Neural progenitor cell (in vitro differentiated cells): ENCODE measurements at regions not wholly inside any gene's neighbourhood (a gene's known extent, or its start where the extent isn't known, plus 50 kb on each side); places are given as distances from the start of the nearest gene placed in this dataset.

Source experiments
- DNase-seq: peaks from one replicate; pipeline ENCODE4 v3.0.0-alpha.2; 2016; ENCODE audit warnings: low spot score
- H2AFZ ChIP-seq: fragments of 200-600 bp; sonication (generic); replicated peaks from 2 replicates; pipeline ENCODE4 v1.6.1; 2016; ENCODE audit warnings: antibody characterized with exemption
- H3F3A ChIP-seq: fragments of 200-600 bp; sonication (generic); 2 replicates; pipeline ENCODE4 v1.6.1; 2016; ENCODE audit warnings: antibody characterized with exemption, low read depth
- H3K27ac ChIP-seq: fragments of 200-600 bp; sonication (generic); 2 replicates; pipeline ENCODE4 v1.5.1; 2016; ENCODE audit warnings: mild to moderate bottlenecking
- H3K27me3 ChIP-seq: fragments of 200-600 bp; sonication (generic); 2 replicates; pipeline ENCODE4 v1.6.1; 2016; ENCODE audit warnings: mild to moderate bottlenecking, moderate library complexity
- H3K36me3 ChIP-seq: fragments of 200-600 bp; sonication (generic); 2 replicates; pipeline ENCODE4 v1.5.1; 2016
- H3K4me1 ChIP-seq: fragments of 200-600 bp; sonication (generic); 2 replicates; pipeline ENCODE4 v1.6.1; 2016; ENCODE audit warnings: mixed run types
- H3K4me2 ChIP-seq: fragments of 200-600 bp; sonication (generic); 2 replicates; pipeline ENCODE4 v1.6.1; 2016
- H3K4me3 ChIP-seq: fragments of 200-600 bp; sonication (generic); 2 replicates; pipeline ENCODE4 v1.5.1; 2016
- H3K79me2 ChIP-seq: fragments of 200-600 bp; sonication (generic); 2 replicates; pipeline ENCODE4 v1.6.1; 2016; ENCODE audit warnings: low read depth
- H3K9ac ChIP-seq: fragments of 200-600 bp; sonication (generic); 2 replicates; pipeline ENCODE4 v1.6.1; 2016
- H3K9me3 ChIP-seq: fragments of 200-600 bp; sonication (generic); 2 replicates; pipeline ENCODE4 v1.5.1; 2016; ENCODE audit warnings: low read depth
- H4K20me1 ChIP-seq: fragments of 200-600 bp; sonication (generic); 2 replicates; pipeline ENCODE4 v1.6.1; 2016; ENCODE audit warnings: low read depth
- H3K27ac Mint-ChIP-seq: 3 replicates; pipeline ENCODE4 v1.8.0; 2021; ENCODE audit warnings: mixed read lengths
- H3K27me3 Mint-ChIP-seq: 2 replicates; pipeline ENCODE4 v1.8.0; 2022; ENCODE audit warnings: low read depth, mild to moderate bottlenecking, inconsistent platforms, moderate library complexity, mixed read lengths; ENCODE audit not compliant: insufficient read depth
- H3K36me3 Mint-ChIP-seq: 3 replicates; pipeline ENCODE4 v1.8.0; 2021; ENCODE audit warnings: mixed read lengths
- H3K4me1 Mint-ChIP-seq: 3 replicates; pipeline ENCODE4 v1.8.0; 2021; ENCODE audit warnings: mixed read lengths
- H3K4me3 Mint-ChIP-seq: 3 replicates; pipeline ENCODE4 v1.8.0; 2021; ENCODE audit warnings: mild to moderate bottlenecking, moderate library complexity, mixed read lengths
- H3K9me3 Mint-ChIP-seq: 3 replicates; pipeline ENCODE4 v1.8.0; 2020; ENCODE audit warnings: mixed read lengths
- EZH2 ChIP-seq: fragments of 200-600 bp; sonication (generic); IDR thresholded peaks from 2 replicates; pipeline ENCODE4 v1.6.1; 2017; ENCODE audit warnings: antibody characterized with exemption, mild to moderate bottlenecking, moderate library complexity
- EZH2phosphoT487 ChIP-seq: fragments of 200-600 bp; sonication (generic); IDR thresholded peaks from 2 replicates; pipeline ENCODE4 v1.6.1; 2017; ENCODE audit warnings: antibody characterized with exemption
- TF ChIP-seq, protein P1 (sequence below): fragments of 200-600 bp; sonication (generic); IDR thresholded peaks from 2 replicates; pipeline ENCODE4 v1.5.1; 2017; ENCODE audit warnings: antibody characterized with exemption, mild to moderate bottlenecking

DNA sequence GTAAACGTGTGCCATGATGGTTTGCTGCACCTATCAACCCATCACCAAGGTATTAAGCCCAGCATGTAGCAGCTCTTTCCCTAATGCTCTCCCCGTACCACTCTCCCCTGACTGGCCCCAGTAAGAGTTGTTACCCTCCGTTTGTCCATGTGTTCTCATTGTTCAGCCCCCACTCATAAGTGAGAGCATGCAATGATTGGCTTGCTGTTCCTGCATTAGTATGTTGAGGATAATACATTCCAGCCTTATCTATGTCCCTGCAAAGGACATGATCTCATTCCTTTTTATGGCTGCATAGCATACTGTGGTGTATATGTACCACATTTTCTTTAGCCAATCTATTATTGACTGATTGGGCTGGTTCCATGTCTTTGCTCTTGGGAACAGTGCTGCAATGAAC, 1294.9 kb upstream of the CDH8 start:
- no peaks in the 10 kb centered on the region for H3K79me2 ChIP-seq
- no peak overlapping the region for H3K4me3 Mint-ChIP-seq
- no peaks in the 10 kb centered on the region for H4K20me1 ChIP-seq
- no peaks in the 10 kb centered on the region for H3K36me3 Mint-ChIP-seq
- TF ChIP-seq, protein P1, sequence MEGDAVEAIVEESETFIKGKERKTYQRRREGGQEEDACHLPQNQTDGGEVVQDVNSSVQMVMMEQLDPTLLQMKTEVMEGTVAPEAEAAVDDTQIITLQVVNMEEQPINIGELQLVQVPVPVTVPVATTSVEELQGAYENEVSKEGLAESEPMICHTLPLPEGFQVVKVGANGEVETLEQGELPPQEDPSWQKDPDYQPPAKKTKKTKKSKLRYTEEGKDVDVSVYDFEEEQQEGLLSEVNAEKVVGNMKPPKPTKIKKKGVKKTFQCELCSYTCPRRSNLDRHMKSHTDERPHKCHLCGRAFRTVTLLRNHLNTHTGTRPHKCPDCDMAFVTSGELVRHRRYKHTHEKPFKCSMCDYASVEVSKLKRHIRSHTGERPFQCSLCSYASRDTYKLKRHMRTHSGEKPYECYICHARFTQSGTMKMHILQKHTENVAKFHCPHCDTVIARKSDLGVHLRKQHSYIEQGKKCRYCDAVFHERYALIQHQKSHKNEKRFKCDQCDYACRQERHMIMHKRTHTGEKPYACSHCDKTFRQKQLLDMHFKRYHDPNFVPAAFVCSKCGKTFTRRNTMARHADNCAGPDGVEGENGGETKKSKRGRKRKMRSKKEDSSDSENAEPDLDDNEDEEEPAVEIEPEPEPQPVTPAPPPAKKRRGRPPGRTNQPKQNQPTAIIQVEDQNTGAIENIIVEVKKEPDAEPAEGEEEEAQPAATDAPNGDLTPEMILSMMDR: no peak
- TF ChIP-seq EZH2 (no peak), EZH2phosphoT487 (no peak)
- H3K4me2 ChIP-seq: no peak overlapping the region
- DNase-seq: no peak
- H2AFZ ChIP-seq: no peak overlapping the region
- no peak overlapping the region for H3K9ac ChIP-seq
- H3K36me3 ChIP-seq: no peaks in the 10 kb centered on the region
- no peaks in the 10 kb centered on the region for H3F3A ChIP-seq
- peaks cover 7% of the 10 kb centered on the region for H3K4me1 ChIP-seq
- H3K4me1 Mint-ChIP-seq: peaks cover 8% of the 10 kb centered on the region
- no peak overlapping the region for H3K27ac Mint-ChIP-seq
- no peaks in the 10 kb centered on the region for H3K9me3 Mint-ChIP-seq
- H3K27me3 Mint-ChIP-seq: no peaks in the 10 kb centered on the region
- H3K9me3 ChIP-seq: no peaks in the 10 kb centered on the region
- H3K4me3 ChIP-seq: no peak overlapping the region
- H3K27me3 ChIP-seq: no peaks in the 10 kb centered on the region
- H3K27ac ChIP-seq: no peak overlapping the region

DNA sequence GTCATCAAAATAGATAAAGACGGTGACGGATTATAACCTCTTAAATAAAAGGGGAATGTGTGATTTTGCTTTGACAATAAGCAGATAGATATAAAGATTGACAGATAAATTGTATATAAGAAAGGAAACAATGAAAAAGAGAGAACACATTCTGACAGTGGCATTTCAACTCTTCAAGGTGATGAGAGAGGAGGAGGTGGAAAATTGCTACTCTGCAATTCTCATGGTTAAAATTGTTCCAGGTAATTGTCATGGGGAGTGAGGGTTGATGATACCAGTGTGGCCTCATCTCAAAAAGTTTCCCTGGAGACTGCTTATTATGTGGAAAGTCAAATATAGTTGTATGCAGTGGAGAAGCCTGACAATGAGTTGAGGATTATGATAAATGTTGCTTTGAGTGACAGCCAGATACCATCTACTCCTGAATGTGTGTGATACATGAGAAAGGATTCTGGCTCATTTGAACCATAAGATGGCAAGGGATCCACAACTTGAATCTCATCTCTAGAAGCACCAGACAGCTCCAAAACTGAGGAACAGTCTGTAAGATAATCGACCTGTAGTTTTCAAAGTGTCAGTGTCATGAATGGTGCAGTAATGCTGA, 1290.6 kb upstream of the CDH8 start:
- no peaks in the 10 kb centered on the region for H4K20me1 ChIP-seq
- H2AFZ ChIP-seq: no peak overlapping the region
- no peak overlapping the region for H3K27ac ChIP-seq
- no peak overlapping the region for H3K9ac ChIP-seq
- H3K4me3 ChIP-seq: no peak overlapping the region
- H3K9me3 ChIP-seq: no peaks in the 10 kb centered on the region
- H3F3A ChIP-seq: no peaks in the 10 kb centered on the region
- H3K9me3 Mint-ChIP-seq: no peaks in the 10 kb centered on the region
- no peaks in the 10 kb centered on the region for H3K36me3 ChIP-seq
- peaks cover 6% of the 10 kb centered on the region for H3K4me1 ChIP-seq
- no peak overlapping the region for H3K27ac Mint-ChIP-seq
- no peaks in the 10 kb centered on the region for H3K79me2 ChIP-seq
- peaks cover 6% of the 10 kb centered on the region for H3K4me1 Mint-ChIP-seq
- peaks cover 4% of the 10 kb centered on the region for H3K27me3 Mint-ChIP-seq
- H3K4me2 ChIP-seq: no peak overlapping the region
- H3K27me3 ChIP-seq: no peaks in the 10 kb centered on the region
- TF ChIP-seq EZH2 (no peak), EZH2phosphoT487 (no peak)
- TF ChIP-seq, protein P1: no peak
- DNase-seq: no peak
- no peaks in the 10 kb centered on the region for H3K36me3 Mint-ChIP-seq
- no peak overlapping the region for H3K4me3 Mint-ChIP-seq

DNA sequence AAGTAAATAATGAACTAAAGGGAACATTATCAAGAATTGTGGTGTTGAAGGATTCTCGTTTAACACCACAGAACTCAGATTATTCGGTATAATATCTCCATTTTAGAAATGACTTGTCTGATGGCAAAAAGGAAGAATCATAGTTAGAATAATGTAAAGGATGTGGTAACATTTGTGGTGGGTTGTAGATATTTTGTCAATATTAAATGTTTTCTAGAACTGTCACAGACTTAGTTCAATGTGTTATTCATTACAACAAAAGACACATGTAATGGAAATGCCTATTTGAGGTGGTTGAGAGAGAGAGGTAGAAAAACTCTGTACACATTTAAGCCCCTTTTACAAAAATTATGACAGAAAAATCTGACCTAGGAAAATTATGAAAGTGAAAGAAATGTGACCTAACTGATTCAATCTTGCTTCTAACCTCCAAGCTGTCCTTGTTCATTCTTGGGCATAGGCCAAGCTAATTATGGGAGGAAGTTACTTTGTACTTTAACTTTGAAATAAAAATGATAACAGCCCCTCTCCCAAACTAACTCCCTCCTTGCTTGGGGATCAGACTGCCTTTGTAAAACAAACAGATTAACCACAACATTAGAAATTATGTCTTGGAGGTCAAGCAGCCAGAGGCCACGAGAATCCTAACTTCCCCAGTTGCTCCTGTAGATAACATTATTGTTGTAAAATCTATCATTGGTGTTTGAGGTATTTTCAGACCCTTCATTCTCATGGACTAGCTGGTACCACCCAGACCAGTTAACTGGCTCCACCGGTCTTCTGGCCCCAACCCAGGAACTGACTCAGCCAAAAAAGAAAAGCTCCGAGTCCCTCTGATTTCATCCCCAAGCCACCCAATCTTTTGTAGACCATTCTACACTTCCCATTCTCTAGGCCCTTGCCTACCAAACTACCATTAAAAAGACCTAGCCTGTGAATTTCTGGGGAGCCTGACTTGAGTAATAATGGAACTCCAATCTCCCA, 1287.8 kb upstream of the CDH8 start:
- Histone ChIP-seq H3K4me1 (peaks cover 6% of the 10 kb centered on the region), H3K9me3 (no peaks in the 10 kb centered on the region), H3K27ac (no peak overlapping the region), H3F3A (no peaks in the 10 kb centered on the region), H3K4me2 (no peak overlapping the region), H3K9ac (no peak overlapping the region), H4K20me1 (no peaks in the 10 kb centered on the region), H3K4me3 (no peak overlapping the region), H3K27me3 (no peaks in the 10 kb centered on the region), H3K79me2 (no peaks in the 10 kb centered on the region), H2AFZ (no peak overlapping the region), H3K36me3 (no peaks in the 10 kb centered on the region)
- Mint-ChIP-seq H3K27me3 (peaks cover 4% of the 10 kb centered on the region), H3K4me3 (no peak overlapping the region), H3K9me3 (no peaks in the 10 kb centered on the region), H3K27ac (no peak overlapping the region), H3K4me1 (peaks cover 6% of the 10 kb centered on the region), H3K36me3 (no peaks in the 10 kb centered on the region)
- DNase-seq: no peak
- TF ChIP-seq EZH2phosphoT487 (no peak), EZH2 (no peak)
- TF ChIP-seq, protein P1: no peak
